ENCODE measurements at regions not wholly inside any gene's neighbourhood (a gene's known extent, or its start where the extent isn't known, plus 50 kb on each side); places are given as distances from the start of the nearest gene placed in this dataset.
"Not testable (repeated sequence)": the region's sequence is repeated elsewhere in the genome, so short reads cannot be mapped to it uniquely, and the experiment has no call there.

GRCh38 chr5:115699967-115700366, 74.1 kb upstream of the TMED7 start:
- POLR2A ChIA-PET (ENCODE audit: unreplicated experiment), result no interaction called here
- Histone ChIP-seq H3F3A (ENCODE audit: insufficient read depth, low read depth) (no peaks in the 10 kb centered on the region), H3K36me3 (ENCODE audit: low read depth) (no peaks in the 10 kb centered on the region), H2AFZ (no peak overlapping the region), H3K79me2 (ENCODE audit: low read depth) (no peaks in the 10 kb centered on the region), H3K27me3 (ENCODE audit: insufficient read depth, low read depth) (no peaks in the 10 kb centered on the region), H3K4me2 (no peak overlapping the region), H3K4me1 (replicated peaks; ENCODE audit: insufficient read depth) (no peaks in the 10 kb centered on the region), H3K9me2 (ENCODE audit: insufficient read depth) (no peaks in the 10 kb centered on the region), H3K4me3 (no peak overlapping the region), H3K27ac (no peak overlapping the region), H3K9me3 (ENCODE audit: insufficient read depth, low read depth) (no peaks in the 10 kb centered on the region), H4K20me1 (ENCODE audit: insufficient read depth) (no peaks in the 10 kb centered on the region)
- BruUV-seq (replicated peaks), result no TSS peak
- DNase-seq, result no peak
- TF ChIP-seq EZH2 (IDR thresholded peaks at IDR 0.05; ENCODE audit: low read depth), result no peak
- TF ChIP-seq CTCF (conservative IDR thresholded peaks at IDR 0.05), result no peak
- intact Hi-C loops (cut with micrococcal nuclease; ENCODE audit: unreplicated experiment), result no loop called here
- CTCF ChIA-PET, result no interaction called here

DNA sequence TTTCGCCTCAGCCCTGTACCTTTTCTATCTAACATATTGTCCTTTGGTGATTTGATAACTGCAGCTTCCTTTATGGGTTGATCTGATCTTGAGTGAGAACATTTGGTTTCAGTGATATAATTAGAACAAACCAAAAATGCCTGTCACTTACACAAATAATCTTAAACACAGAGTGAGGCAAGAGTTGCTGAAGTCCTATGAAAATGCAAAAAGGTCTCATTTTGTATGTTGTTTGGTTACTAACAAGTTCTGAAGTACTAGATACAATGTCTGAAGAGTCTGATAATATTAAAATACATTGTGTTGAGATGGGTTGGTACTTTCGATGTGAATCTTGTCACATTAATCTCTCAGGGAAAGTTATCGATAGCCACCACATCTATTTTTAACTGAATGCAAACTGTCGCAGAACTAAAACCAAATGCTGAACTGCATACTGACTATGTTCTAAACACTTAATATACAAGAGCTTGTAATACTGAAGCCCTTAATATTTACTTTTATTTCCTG, 70.4 kb upstream of the TMED7 start:
- H3K79me2 ChIP-seq (ENCODE audit: low read depth), result no peaks in the 10 kb centered on the region
- H3K27ac ChIP-seq, result no peak overlapping the region
- H3K4me1 ChIP-seq (replicated peaks; ENCODE audit: insufficient read depth), result no peaks in the 10 kb centered on the region
- BruUV-seq (replicated peaks), result no TSS peak
- ChIA-PET POLR2A (ENCODE audit: unreplicated experiment) (no interaction called here), CTCF (no interaction called here)
- H3K9me3 ChIP-seq (ENCODE audit: insufficient read depth, low read depth), result no peaks in the 10 kb centered on the region
- H3K27me3 ChIP-seq (ENCODE audit: insufficient read depth, low read depth), result no peaks in the 10 kb centered on the region
- H4K20me1 ChIP-seq (ENCODE audit: insufficient read depth), result no peaks in the 10 kb centered on the region
- H2AFZ ChIP-seq, result no peak overlapping the region
- no peak overlapping the region for H3K4me3 ChIP-seq
- H3K4me2 ChIP-seq, result no peak overlapping the region
- TF ChIP-seq CTCF (conservative IDR thresholded peaks at IDR 0.05) (no peak), EZH2 (IDR thresholded peaks at IDR 0.05; ENCODE audit: low read depth) (no peak)
- H3K36me3 ChIP-seq (ENCODE audit: low read depth), result no peaks in the 10 kb centered on the region
- DNase-seq, result no peak
- H3F3A ChIP-seq (ENCODE audit: insufficient read depth, low read depth), result no peaks in the 10 kb centered on the region
- intact Hi-C loops (cut with micrococcal nuclease; ENCODE audit: unreplicated experiment), result no loop called here
- H3K9me2 ChIP-seq (ENCODE audit: insufficient read depth), result no peaks in the 10 kb centered on the region

DNA sequence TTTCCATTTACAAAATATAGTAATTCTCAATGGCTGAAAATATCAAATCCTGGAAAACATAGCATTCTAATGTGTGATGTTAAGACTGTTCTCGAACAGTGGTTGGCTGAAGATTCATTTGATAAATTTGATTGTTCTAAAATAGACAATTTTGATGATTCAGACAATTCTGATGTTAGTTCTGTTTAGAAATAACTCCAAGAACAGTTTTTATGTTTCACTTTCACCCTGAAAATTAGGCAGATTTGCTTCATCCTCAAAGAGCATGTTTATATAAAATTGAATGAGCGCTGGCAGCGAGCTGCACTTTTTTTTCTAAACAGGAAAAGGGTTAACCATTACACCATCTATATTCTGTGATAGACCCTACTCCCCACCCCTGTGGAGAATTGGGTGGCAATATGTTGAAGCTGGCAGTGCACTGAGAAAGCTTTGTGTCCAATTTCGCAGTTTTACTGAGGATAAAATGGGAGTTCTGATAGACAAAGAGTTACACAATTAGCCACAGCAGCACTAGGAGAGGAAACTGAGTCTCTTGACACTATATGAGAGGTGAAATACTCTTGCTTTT, 69.6 kb upstream of the TMED7 start:
- H3F3A ChIP-seq (ENCODE audit: insufficient read depth, low read depth), result no peaks in the 10 kb centered on the region
- no peak overlapping the region for H3K27ac ChIP-seq
- peak overlapping the region; percentile 52; the same call in 1 of the 2 replicates for H2AFZ ChIP-seq
- BruUV-seq (replicated peaks), result no TSS peak
- H3K4me2 ChIP-seq, result no peak overlapping the region
- no peaks in the 10 kb centered on the region for H4K20me1 ChIP-seq (ENCODE audit: insufficient read depth)
- H3K9me2 ChIP-seq (ENCODE audit: insufficient read depth), result no peaks in the 10 kb centered on the region
- H3K36me3 ChIP-seq (ENCODE audit: low read depth), result no peaks in the 10 kb centered on the region
- no peak overlapping the region for H3K4me3 ChIP-seq
- no peaks in the 10 kb centered on the region for H3K9me3 ChIP-seq (ENCODE audit: insufficient read depth, low read depth)
- DNase-seq, result no peak
- H3K79me2 ChIP-seq (ENCODE audit: low read depth), result no peaks in the 10 kb centered on the region
- CTCF ChIA-PET, result no interaction called here
- H3K4me1 ChIP-seq (replicated peaks; ENCODE audit: insufficient read depth), result no peaks in the 10 kb centered on the region
- TF ChIP-seq EZH2 (IDR thresholded peaks at IDR 0.05; ENCODE audit: low read depth), result no peak
- intact Hi-C loops (cut with micrococcal nuclease; ENCODE audit: unreplicated experiment), result no loop called here
- H3K27me3 ChIP-seq (ENCODE audit: insufficient read depth, low read depth), result no peaks in the 10 kb centered on the region
- POLR2A ChIA-PET (ENCODE audit: unreplicated experiment), result no interaction called here

DNA sequence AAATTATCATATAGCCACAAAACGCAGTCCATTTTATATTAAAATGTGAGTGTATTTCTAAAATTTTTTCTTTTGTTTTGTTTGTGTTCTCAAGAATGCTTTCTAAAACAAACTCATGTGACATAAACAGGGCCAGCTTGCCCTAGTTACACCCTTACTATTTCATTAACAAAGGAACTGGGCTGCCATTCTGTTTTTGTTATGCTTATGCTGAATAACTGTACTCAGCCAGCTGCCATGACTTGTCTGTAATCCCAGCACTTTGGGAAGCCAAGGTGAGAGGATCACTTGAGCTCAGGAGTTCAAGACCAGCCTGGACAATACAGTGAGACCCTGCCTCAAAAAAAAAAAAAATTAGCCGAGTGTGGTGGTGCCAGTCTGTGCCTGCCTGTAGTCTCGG, 66.0 kb upstream of the TMED7 start:
- H3K79me2 ChIP-seq (ENCODE audit: low read depth); intact Hi-C loops (cut with micrococcal nuclease; ENCODE audit: unreplicated experiment); H3F3A ChIP-seq (ENCODE audit: insufficient read depth, low read depth); H3K27ac ChIP-seq; CTCF ChIA-PET; H3K4me1 ChIP-seq (replicated peaks; ENCODE audit: insufficient read depth); H3K9me3 ChIP-seq (ENCODE audit: insufficient read depth, low read depth); H2AFZ ChIP-seq; BruUV-seq (replicated peaks); H4K20me1 ChIP-seq (ENCODE audit: insufficient read depth); H3K36me3 ChIP-seq (ENCODE audit: low read depth); DNase-seq; H3K27me3 ChIP-seq (ENCODE audit: insufficient read depth, low read depth); POLR2A ChIA-PET (ENCODE audit: unreplicated experiment); H3K4me2 ChIP-seq; H3K4me3 ChIP-seq; H3K9me2 ChIP-seq (ENCODE audit: insufficient read depth): not testable (repeated sequence)

Measured in PC-9 (cell line).